Left colon (tissue), 2 donors: ENCODE measurements at regions not wholly inside any gene's neighbourhood (a gene's known extent, or its start where the extent isn't known, plus 50 kb on each side); places are given as distances from the start of the nearest gene placed in this dataset.
"Not testable (repeated sequence)": the region's sequence is repeated elsewhere in the genome, so short reads cannot be mapped to it uniquely, and the experiment has no call there.

Experiments
- ATAC-seq: fragments of 200-7000 bp; cut with Tn5 transposase; one replicate; pipeline ENCODE4 v1.9.1; 2020; ENCODE audit warnings: mild to moderate bottlenecking, moderate library complexity
- DNase-seq, 2 donors: peaks; one replicate each; pipeline ENCODE4 v3.0.0-alpha.2; 2020
- intact Hi-C, 2 donors: fragments of 100-400 bp; cut with DNase I in 1 of 2; cut with micrococcal nuclease in 1 of 2; formaldehyde crosslinking; loops; one replicate each; pipeline versions ENCODE4 v1.11.2 to v1.14.0; 2022; cut with DNase I, micrococcal nuclease
- donor health status: DM: no; HTN: no; CAD: no.
- donor health status: DM: yes; HTN: yes; CAD: no.

DNA sequence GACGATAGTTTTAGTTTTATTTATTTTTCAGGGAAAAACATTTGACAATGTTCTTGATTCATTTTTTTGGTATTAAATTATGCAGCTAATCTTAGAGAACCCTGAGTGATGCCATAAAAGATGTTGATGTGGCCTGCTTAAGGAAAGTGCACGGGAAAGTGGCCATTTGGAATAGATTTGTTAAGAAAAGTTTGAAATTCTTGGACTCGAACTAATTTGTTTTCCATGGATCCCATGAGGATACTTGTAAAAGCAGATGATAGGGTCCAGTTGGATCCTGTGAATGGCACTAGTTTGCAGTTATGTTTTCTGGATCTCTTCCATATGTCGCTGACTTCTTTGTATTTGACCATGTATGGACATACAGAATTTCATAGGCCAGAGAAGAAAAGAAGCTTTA lies 114.2 kb upstream of the FBXO28 start:
- ATAC-seq, intact Hi-C loops: not testable (repeated sequence)

DNA sequence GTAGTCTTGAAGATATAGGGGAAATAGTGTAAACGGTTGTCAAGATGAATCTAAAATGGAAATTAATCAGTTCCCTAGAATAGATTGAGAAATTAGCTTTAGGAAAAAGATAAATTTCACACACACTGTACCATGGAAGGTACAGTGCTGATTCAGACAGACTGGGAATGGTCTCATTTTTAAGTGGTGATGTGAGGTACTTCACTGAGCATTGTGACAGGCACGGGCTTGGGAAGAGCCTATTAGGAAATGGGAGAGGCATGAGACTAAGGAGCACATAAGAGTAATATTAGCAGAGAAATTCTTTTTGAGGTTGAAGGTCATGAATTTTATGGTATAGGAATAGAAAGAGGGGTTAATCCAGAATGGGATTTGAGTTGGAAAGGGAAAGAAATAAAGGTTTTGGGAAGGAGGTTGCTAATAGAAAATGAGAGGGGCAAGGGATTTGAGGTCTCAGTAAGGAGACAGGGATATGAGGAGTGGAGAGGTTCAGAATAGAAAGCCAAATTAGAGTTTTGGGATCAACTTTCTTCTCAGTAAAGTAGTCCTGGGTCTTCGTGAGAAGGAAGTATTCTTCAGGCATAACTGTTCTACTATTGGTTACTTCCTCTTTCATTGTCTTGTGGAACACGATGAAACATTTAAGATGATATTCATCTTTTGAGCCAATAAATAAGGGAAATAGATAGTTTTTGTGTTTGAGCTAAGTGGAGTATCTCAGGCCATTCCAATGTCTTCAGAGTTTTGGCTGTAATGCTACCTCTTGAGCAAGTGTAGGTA lies 115.0 kb upstream of the FBXO28 start:
- not testable (repeated sequence) for ATAC-seq, DNase-seq

More for the DNA sequence above, 114.2 kb upstream of the FBXO28 start:
- not testable (repeated sequence) for DNase-seq

DNA sequence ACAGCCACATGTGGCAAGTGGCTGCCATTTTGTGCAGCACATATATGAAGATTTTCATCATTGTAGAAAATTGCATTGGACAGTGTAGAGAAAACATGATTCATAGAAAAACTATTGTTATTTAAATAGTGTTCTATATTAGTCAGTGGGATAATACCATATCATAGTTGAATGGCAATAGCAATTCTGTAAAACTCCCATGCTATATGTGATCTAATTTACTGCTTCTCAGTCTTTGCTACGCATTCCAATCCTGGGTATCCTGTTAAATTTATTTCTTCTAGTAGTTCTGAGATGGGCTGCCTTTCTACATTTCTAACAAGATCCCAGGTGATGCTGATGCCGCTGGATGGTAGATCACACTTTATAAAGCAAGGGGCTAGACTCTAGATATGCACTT lies 117.5 kb upstream of the FBXO28 start:
- intact Hi-C loops, DNase-seq, ATAC-seq: not testable (repeated sequence)

More for the DNA sequence above, 115.0 kb upstream of the FBXO28 start:
- intact Hi-C loops, result not testable (repeated sequence)

DNA sequence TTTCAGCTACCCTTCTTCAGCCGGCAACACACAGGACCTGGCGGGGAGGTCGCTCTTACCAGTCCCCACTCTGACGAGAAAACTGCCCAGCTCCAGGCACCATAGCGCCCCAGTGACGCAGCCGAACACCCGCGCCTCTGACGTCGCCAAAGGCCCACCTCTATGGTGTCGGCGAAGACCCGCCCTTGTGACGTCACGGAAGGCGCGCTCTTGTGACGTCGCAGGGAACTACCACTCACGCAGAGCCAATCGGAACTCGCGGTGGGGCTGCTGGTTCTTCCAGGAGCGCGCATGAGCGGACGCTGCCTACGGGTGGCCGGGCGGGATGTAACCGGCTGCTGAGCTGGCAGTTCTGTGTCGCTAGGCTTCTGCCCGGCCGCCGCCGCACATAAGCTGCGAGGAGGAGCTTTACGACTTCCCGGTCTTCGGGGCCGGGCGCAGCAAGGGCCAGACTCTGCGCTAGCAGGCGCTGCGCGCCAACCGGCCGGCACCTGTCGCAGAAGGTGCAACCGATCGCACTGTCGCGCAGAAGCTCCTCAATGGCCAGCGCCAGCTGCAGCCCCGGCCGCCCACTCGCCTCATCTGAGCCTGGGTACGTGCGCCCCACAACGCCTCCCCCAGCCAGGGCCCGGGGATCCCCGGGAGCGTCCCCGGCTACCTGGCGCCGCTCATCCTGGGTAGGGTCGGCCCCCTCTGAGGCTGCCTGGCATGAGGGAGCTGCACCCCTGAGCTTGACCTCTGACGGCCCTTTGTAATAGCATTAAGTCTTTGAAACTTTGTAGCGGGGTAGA lies 121.3 kb upstream of the FBXO28 start:
- ATAC-seq (peak; percentile 100), DNase-seq (peak; percentile 100)
- intact Hi-C loops, result not testable (repeated sequence)

DNA sequence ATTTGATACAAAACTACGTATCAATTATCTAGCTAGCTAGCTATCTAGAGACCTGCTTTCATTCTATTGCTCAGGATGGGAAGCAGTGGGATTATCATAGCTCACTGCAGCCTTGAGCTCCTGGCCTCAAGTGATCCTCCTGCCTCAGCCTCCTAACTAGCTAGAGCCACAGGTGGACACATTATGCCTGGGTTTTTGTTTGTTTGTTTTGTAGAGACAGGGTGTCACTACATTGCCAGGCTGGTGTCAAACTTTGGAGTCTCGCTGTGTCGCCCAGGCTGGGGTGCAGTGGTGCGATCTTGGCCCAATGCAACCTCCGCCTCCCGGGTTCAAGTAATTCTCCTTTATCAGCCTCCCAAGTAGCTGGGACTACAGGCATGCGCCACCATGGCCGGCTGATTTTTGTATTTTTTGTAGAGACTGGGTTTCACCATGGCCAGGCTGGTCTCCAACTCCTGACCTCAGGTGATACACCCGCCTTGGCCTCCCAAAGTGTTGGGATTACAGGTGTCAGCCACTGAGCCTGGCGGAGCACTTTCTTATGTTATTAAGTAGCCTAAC lies 122.5 kb upstream of the FBXO28 start:
- DNase-seq, result peak in 1 of 2 donors; percentile 6
- ATAC-seq, intact Hi-C loops: not testable (repeated sequence)

DNA sequence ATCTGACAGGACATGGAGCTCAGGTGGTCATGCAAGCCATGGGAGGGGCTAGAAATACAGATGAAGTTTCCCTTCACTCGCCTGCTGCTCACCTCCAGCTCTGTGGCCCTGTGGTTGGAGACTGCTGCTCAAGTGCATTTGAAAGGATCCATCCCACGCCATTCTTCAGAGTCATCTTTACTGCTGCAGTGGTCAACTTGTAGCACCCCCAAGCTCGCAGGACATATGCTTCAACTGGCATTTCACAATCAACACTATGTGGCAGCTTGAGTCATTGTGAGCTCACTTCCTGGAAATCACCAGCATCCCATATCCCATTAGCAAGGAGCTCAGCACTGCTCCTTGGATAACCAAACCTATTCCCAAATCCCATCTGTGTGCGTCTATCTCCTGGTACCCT lies 116.2 kb upstream of the TP53BP2 start:
- ATAC-seq, intact Hi-C loops, DNase-seq: not testable (repeated sequence)

DNA sequence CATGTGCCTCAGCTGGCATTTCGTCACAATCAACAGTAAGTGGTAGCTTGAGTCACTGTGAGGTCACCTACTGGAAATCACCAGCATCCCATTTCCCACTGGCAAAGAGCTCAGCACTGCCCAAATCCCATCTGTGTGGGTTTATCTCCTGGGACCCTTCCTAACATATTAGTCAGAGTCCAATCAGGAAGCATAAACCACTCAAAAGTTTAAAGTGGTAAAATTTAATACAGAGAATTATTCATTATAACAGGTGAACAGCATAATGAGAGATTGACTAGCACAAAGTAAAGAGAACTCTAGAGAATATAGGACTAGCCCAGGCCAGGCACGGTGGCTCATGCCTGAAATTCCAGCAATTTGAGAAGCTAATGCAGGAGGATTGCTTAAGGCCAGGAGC lies 107.1 kb upstream of the TP53BP2 start:
- DNase-seq, ATAC-seq, intact Hi-C loops: not testable (repeated sequence)

DNA sequence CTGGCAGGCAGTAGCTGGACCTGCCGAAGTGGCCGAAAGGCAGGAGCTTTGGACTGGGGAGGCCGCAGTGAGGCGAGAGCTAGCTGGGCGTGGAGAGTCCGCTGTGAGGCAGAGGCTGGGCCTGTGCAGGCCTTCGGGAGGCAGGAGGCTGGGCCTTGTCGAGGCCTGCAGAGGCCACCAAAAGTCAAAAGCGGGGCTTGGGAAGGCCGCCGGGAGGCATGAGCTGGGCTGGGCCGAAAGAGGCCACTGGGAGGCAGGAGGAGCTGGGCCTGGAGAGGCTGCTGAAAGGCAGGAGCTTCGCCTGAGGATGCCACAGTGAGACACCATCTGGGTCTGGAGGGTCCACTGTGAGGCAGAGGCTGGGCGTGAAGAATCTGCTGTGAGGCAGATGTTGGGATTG lies 105.8 kb upstream of the TP53BP2 start:
- intact Hi-C loops, ATAC-seq: not testable (repeated sequence)

DNA sequence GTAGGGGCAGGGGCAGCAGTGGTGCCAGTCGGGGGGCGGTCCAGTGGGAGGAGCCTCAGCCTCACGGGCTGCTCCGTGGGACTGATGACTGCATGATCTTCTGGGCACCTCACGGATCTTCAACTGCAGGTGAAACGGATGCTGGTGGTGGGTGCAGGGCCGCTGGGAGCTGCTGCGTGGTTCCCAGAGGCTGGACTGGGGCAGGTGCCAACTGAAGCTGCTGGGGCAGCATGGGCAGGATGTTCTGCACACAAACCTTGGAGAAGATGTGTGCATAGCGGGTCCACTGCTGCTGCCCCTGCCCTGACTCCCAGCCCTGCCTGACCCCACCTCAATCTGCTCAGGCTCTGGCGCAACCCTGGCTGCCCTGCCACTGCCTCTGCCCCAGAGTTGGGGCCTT lies 104.2 kb upstream of the TP53BP2 start:
- DNase-seq, intact Hi-C loops, ATAC-seq: not testable (repeated sequence)

More for the DNA sequence above, 105.8 kb upstream of the TP53BP2 start:
- DNase-seq, result not testable (repeated sequence)

DNA sequence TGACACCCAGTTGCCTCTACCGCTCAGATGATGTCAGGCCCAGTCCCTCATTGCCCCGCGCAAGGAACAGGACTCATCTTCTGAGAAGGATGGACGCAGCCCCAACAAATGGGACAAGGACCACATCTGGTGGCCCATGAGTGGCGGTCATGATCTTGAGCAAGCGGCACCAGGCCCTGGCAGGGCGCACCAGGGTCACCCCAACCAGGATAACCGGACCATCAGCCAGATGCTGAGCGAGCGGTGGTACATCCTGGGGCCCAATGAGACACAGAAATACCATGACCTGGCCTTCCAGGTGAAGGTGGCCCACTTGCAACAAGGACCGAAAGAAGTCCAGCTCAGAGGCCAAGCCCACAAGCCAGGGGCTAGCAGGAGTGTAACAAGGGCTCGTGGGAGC lies 102.3 kb upstream of the TP53BP2 start:
- ATAC-seq, result not testable (repeated sequence)

DNA sequence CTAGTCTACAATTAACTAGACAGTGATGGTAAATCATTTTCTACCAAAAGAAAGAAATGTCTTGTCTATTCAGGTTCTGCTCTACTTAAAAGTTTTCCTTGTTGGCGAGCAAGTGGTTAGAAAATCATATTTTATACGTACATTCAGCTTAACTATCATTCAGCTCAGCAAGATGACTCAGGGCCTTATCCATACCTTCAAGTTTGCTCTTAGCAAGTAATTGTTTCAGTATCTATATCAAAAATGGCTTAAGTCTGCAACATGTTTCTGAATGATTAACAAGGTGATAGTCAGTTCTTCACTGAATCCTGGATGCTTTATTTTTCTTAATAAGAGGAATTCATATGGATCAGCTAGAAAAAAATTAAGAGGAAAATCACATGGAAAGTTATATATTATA lies 90.8 kb upstream of the TP53BP2 start:
- intact Hi-C loops, DNase-seq, ATAC-seq: not testable (repeated sequence)

More for the DNA sequence above, 102.3 kb upstream of the TP53BP2 start:
- DNase-seq, intact Hi-C loops: not testable (repeated sequence)

DNA sequence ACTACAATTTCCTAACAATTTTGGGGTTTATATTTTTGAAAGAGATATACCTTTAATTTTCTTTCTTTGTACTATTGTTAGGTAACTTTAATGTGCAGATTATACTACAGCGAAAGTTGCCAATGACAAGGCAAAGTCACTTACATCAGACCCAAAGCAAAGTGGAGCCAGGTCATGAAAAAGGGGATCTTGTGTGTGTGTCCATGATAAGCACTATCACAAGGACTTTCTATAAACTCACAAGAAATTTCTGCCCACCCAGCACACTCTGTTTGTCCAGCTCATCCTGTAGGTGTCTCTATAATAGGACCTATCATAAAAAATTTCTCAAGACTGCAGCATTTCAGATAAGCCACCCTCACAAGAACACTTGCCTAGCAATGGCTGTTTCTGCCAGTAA lies 85.7 kb upstream of the TP53BP2 start:
- intact Hi-C loops, ATAC-seq, DNase-seq: not testable (repeated sequence)

DNA sequence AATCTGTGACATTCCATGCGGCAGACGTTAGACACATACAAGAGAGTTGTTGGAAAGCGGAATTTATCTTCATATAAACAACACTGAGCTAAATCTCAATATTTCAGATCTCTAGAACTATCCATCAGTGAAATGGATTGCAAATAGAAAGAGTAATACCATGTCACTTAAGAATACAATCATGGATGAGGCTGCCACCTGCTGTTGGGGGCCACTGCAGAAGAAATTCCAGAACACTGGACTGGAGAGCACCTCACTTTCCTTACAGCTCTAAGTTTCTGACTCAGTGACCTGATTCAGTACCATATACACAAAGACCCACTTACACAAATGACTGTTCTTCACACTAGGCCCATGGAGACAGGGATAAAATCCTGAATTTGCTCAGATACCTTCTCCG lies 75.1 kb upstream of the TP53BP2 start:
- peak in 1 of 2 donors; percentile 41 for DNase-seq
- intact Hi-C loops, ATAC-seq: not testable (repeated sequence)

DNA sequence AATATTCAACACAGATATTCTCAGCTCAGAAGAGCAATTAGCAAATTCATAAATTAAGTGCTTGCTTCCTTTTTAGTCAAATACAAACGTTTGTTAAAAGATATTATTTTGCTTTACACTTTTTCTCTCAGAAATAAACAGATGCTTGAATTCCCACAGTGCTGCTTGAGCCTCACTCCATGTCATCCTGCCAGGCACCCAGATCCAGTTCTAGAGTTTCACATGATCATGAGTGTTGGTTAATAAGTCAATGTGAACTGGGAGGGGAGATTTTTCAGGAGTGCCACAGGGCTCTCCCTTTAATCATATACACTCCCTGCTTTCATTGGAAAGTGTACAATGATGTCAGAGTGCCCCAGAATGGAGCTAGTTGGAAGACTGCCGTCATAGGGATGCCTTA lies 69.7 kb upstream of the TP53BP2 start:
- intact Hi-C loops, DNase-seq, ATAC-seq: not testable (repeated sequence)

DNA sequence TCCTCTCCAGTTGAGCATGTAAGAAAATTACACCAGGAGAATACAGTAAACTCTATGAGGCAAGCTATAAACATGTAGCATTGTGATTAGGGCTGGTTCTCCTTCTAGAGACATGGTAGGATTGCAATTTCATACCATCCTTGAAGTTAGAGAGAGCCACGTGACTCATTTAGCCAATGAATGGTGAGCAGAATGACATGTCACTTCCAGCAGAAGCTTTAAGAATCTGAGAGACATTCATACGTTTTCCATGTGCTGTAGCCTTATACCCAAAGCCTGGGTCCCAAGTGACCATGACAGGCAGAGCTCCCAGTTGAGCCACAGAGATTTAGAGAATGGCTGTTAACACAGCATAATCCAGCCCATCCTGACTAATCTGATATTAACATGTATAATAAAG lies 68.0 kb upstream of the TP53BP2 start:
- ATAC-seq, DNase-seq, intact Hi-C loops: not testable (repeated sequence)

DNA sequence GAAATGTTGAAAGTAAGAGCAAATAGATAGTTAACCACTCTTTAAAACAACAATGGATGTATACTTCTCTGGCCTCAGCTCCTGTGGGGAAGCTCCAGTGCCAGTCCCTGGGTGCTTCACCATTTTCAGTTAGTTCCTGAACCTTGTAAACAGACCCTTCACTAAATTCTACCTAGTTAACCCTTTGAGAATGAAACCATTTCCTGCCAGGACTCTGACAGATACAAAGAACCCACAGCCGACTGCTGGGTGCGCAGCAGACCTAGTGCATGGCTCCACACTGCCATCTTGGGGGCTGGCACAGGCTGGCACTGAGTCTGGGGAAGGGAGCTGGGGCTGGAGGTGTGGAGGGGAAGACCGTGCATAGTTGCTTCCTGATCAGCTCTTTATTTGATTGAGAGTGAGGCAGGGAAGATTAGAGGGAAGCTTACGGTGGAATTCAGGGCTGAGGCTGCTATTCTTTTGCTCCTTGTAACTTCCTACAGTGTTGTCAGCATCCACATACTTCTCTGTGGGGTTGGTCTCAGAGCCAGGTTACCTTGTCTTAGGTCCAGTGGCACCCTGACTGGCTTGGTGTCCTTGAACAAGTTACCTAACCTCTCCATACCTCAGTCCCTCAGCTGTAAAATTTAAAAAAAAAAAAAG lies 62.3 kb upstream of the TP53BP2 start:
- DNase-seq, ATAC-seq, intact Hi-C loops: not testable (repeated sequence)

DNA sequence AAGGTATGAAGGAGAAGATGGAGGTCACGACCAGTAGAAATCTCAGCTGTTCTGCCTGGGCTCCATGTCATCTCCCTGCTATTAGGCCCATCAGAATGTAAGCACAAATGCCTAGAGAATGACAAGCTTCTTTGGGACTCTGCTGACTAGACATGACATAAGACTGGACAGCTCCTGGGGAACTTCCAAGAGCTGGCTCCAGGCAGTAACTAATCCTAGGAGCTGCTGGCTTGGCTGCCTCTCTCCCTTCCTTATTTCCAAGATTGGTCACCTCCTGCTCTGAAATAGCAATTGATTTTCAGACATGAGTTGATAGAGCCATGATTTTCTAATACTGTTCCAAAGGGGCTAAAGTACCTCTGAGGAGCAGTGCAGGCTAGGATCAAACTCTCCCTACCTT lies 57.5 kb upstream of the TP53BP2 start:
- intact Hi-C loops, ATAC-seq, DNase-seq: not testable (repeated sequence)

DNA sequence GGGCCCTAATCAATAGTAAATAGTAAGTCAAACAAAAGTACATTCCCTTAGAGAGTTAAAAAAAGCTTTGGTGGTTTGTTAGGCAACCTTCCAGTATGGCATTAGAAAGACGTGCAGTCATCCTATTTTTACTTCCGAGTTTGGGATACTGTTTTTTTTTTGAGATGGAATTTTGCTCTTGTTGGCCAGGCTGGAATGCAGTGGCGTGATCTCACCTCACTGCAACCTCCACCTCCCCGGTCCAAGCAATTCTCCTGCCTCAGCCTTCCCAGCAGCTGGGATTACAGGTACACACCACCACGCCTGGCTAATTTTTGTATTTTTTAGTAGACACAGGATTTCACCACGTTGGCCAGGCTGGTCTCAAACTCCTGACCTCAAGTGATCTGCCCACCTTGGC lies 54.0 kb upstream of the TP53BP2 start:
- intact Hi-C loops, ATAC-seq, DNase-seq: not testable (repeated sequence)

DNA sequence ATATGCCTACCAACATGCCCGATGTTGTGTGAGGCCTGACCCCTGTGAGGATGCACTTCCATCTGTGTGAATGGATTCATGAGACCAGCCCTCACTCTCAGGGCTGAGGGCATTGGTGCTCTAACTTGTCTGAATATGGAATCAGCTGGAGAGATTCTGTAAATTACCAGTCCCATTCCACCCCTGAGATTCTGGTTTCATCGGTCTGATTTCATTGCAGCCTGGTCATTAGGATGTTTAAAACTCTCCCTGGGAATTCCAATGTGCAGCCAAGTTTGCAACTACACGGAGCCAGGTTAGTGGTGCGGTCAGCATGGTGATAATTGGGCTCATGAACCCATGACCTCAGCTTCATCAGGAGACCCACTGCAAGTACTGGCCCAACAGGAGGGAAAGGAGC lies 51.4 kb upstream of the TP53BP2 start:
- intact Hi-C loops, ATAC-seq, DNase-seq: not testable (repeated sequence)
